ENCODE measurements at regions not wholly inside any gene's neighbourhood (a gene's known extent, or its start where the extent isn't known, plus 50 kb on each side); places are given as distances from the start of the nearest gene placed in this dataset.

GRCh38 chr5:116763987-116764866 is 189.6 kb upstream of the SEMA6A start:
- Histone ChIP-seq H3K9ac (ENCODE audit: low read length) (no peak overlapping the region), H3K4me2 (ENCODE audit: low read length) (no peak overlapping the region), H3K9me2 (ENCODE audit: insufficient read depth, low read length) (no peaks in the 10 kb centered on the region), H2AFZ (ENCODE audit: low read depth, low read length) (no peak overlapping the region), H3K27me3 (ENCODE audit: insufficient read depth, low read depth, low read length) (no peaks in the 10 kb centered on the region), H3K36me3 (ENCODE audit: insufficient read depth, low read length) (no peaks in the 10 kb centered on the region), H4K20me1 (ENCODE audit: insufficient read depth) (no peaks in the 10 kb centered on the region), H3K4me3 (ENCODE audit: low read length) (no peak overlapping the region), H3K9me3 (ENCODE audit: low read length) (no peaks in the 10 kb centered on the region), H3F3A (ENCODE audit: insufficient read depth, low read length, poor library complexity, severe bottlenecking) (no peaks in the 10 kb centered on the region), H3K27ac (ENCODE audit: low read length) (no peak overlapping the region), H3K79me2 (replicated peaks; ENCODE audit: insufficient read depth, low read length) (no peaks in the 10 kb centered on the region)
- TF ChIP-seq, protein P1, sequence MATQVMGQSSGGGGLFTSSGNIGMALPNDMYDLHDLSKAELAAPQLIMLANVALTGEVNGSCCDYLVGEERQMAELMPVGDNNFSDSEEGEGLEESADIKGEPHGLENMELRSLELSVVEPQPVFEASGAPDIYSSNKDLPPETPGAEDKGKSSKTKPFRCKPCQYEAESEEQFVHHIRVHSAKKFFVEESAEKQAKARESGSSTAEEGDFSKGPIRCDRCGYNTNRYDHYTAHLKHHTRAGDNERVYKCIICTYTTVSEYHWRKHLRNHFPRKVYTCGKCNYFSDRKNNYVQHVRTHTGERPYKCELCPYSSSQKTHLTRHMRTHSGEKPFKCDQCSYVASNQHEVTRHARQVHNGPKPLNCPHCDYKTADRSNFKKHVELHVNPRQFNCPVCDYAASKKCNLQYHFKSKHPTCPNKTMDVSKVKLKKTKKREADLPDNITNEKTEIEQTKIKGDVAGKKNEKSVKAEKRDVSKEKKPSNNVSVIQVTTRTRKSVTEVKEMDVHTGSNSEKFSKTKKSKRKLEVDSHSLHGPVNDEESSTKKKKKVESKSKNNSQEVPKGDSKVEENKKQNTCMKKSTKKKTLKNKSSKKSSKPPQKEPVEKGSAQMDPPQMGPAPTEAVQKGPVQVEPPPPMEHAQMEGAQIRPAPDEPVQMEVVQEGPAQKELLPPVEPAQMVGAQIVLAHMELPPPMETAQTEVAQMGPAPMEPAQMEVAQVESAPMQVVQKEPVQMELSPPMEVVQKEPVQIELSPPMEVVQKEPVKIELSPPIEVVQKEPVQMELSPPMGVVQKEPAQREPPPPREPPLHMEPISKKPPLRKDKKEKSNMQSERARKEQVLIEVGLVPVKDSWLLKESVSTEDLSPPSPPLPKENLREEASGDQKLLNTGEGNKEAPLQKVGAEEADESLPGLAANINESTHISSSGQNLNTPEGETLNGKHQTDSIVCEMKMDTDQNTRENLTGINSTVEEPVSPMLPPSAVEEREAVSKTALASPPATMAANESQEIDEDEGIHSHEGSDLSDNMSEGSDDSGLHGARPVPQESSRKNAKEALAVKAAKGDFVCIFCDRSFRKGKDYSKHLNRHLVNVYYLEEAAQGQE (IDR thresholded peaks at IDR 0.05; ENCODE audit: borderline replicate concordance), result no peak
- TF ChIP-seq MXI1 (conservative IDR thresholded peaks at IDR 0.05; ENCODE audit: poor library complexity, severe bottlenecking), result no peak
- no peak for TF ChIP-seq RAD21 (conservative IDR thresholded peaks at IDR 0.05)
- no peak for TF ChIP-seq TAF1 (IDR thresholded peaks at IDR 0.05; ENCODE audit: low read depth)
- no peak for TF ChIP-seq CTCF (IDR thresholded peaks at IDR 0.05; ENCODE audit: poor library complexity, severe bottlenecking)
- no peak for TF ChIP-seq POLR2AphosphoS5 (IDR thresholded peaks at IDR 0.05)
- no peak for TF ChIP-seq EP300 (conservative IDR thresholded peaks at IDR 0.05; ENCODE audit: poor library complexity, severe bottlenecking)
- no peak for TF ChIP-seq EZH2 (IDR thresholded peaks at IDR 0.05; ENCODE audit: borderline replicate concordance, insufficient read depth, low read length, poor library complexity, severe bottlenecking)
- no peak for TF ChIP-seq SMC3 (conservative IDR thresholded peaks at IDR 0.05; ENCODE audit: poor library complexity)

- TF ChIP-seq SMC3 (conservative IDR thresholded peaks at IDR 0.05; ENCODE audit: poor library complexity), result no peak
- TF ChIP-seq, protein P1 (IDR thresholded peaks at IDR 0.05; ENCODE audit: borderline replicate concordance), result no peak
- TF ChIP-seq MXI1 (conservative IDR thresholded peaks at IDR 0.05; ENCODE audit: poor library complexity, severe bottlenecking), result no peak
- no peak for TF ChIP-seq TAF1 (IDR thresholded peaks at IDR 0.05; ENCODE audit: low read depth)
- TF ChIP-seq EP300 (conservative IDR thresholded peaks at IDR 0.05; ENCODE audit: poor library complexity, severe bottlenecking), result no peak
- TF ChIP-seq POLR2AphosphoS5 (IDR thresholded peaks at IDR 0.05), result no peak
- TF ChIP-seq CTCF (IDR thresholded peaks at IDR 0.05; ENCODE audit: poor library complexity, severe bottlenecking), result no peak
- TF ChIP-seq RAD21 (conservative IDR thresholded peaks at IDR 0.05), result no peak
- TF ChIP-seq EZH2 (IDR thresholded peaks at IDR 0.05; ENCODE audit: borderline replicate concordance, insufficient read depth, low read length, poor library complexity, severe bottlenecking), result no peak
- no peak overlapping the region for H2AFZ ChIP-seq (ENCODE audit: low read depth, low read length)
- no peak overlapping the region for H3K4me3 ChIP-seq (ENCODE audit: low read length)
- no peaks in the 10 kb centered on the region for H3K79me2 ChIP-seq (replicated peaks; ENCODE audit: insufficient read depth, low read length)
- H3K4me2 ChIP-seq (ENCODE audit: low read length), result no peak overlapping the region
- no peaks in the 10 kb centered on the region for H3F3A ChIP-seq (ENCODE audit: insufficient read depth, low read length, poor library complexity, severe bottlenecking)
- no peak overlapping the region for H3K27ac ChIP-seq (ENCODE audit: low read length)
- no peaks in the 10 kb centered on the region for H3K9me2 ChIP-seq (ENCODE audit: insufficient read depth, low read length)
- H3K36me3 ChIP-seq (ENCODE audit: insufficient read depth, low read length), result no peaks in the 10 kb centered on the region
- no peak overlapping the region for H3K9ac ChIP-seq (ENCODE audit: low read length)
- H3K9me3 ChIP-seq (ENCODE audit: low read length), result no peaks in the 10 kb centered on the region
- no peaks in the 10 kb centered on the region for H4K20me1 ChIP-seq (ENCODE audit: insufficient read depth)
- no peaks in the 10 kb centered on the region for H3K27me3 ChIP-seq (ENCODE audit: insufficient read depth, low read depth, low read length)
Measured at GRCh38 chr5:116759860-116760640, 185.4 kb upstream of the SEMA6A start.
